ENCODE measurements at regions not wholly inside any gene's neighbourhood (a gene's known extent, or its start where the extent isn't known, plus 50 kb on each side); places are given as distances from the start of the nearest gene placed in this dataset.

DNA sequence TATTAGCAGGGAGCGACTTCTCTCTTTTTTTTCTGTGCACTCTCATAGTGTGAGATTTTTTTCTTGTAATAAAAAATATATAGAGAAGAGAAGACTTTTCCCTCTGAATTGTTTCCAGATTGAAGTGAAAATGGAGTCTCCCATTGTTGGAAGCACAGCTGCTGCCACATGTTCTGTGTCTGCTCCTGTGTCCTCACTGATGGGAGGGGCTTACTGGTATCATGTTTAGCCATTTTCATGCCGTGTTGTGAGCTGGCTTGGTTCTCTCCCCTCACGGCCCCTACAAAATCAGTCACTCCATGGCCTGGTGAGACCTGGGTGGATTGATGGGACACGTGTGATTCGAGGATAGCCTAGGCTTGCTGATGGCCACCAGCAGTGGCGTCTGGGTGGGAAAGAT is 379.7 kb upstream of the DDHD1 start:
- H3K4me2 ChIP-seq (replicated peaks; ENCODE audit: low read depth, low read length, poor library complexity, severe bottlenecking): no peak overlapping the region
- ATAC-seq (ENCODE audit: low read depth) (no peak), DNase-seq (no peak)
- ChIA-PET POLR2A (no interaction called here), CTCF (interaction anchor here (2.6 kb wide), 1 partner anchor 642 kb away, joined by 13 read pairs; no protein-coding TSS in a partner anchor)
- H3K4me3 ChIP-seq (ENCODE audit: control extremely low read depth in 1 of 5, extremely low read depth in 1 of 5, insufficient read depth in 1 of 5, low read depth in 2 of 5, low read length in 4 of 5): no peak overlapping the region
- no peaks in the 10 kb centered on the region for H3K9me3 ChIP-seq (ENCODE audit: control extremely low read depth in 1 of 3, control insufficient read depth in 2 of 3, insufficient read depth in 1 of 3, low read length in 2 of 3)
- H3K27ac ChIP-seq (ENCODE audit: low read length in 2 of 2): no peak overlapping the region
- H3K27ac Mint-ChIP-seq: no peak overlapping the region
- H2AFZ ChIP-seq (ENCODE audit: insufficient read depth, low read depth, low read length, poor library complexity, severe bottlenecking): no peak overlapping the region
- no peaks in the 10 kb centered on the region for H3K79me2 ChIP-seq (ENCODE audit: control insufficient read depth, insufficient read depth, low read length)
- TF ChIP-seq CTCF (IDR thresholded peaks at IDR 0.05): no peak
- TF ChIP-seq EZH2 (IDR thresholded peaks at IDR 0.05; ENCODE audit: borderline replicate concordance, insufficient read depth, low read depth, low read length, poor library complexity, severe bottlenecking): no peak
- H3K27me3 ChIP-seq (replicated peaks in 1 of 4; ENCODE audit: control extremely low read depth in 1 of 4, control insufficient read depth in 3 of 4, insufficient read depth in 4 of 4, low read length in 3 of 4): no peaks in the 10 kb centered on the region
- no peaks in the 10 kb centered on the region for H3K36me3 ChIP-seq (replicated peaks in 1 of 2; ENCODE audit: control extremely low read depth in 1 of 2, control insufficient read depth in 1 of 2, extremely low read depth in 1 of 2, insufficient read depth in 2 of 2, low read length in 1 of 2)
- no peak overlapping the region for H3K9ac ChIP-seq (ENCODE audit: low read length)
- no peak overlapping the region for H3K4me3 Mint-ChIP-seq
- H3K27me3 Mint-ChIP-seq: no peaks in the 10 kb centered on the region
- H3K4me1 ChIP-seq (ENCODE audit: control insufficient read depth in 2 of 2, insufficient read depth in 2 of 2, low read length in 2 of 2): no peaks in the 10 kb centered on the region
- no CpG with 5 or more reads among the region's 6 CpGs for WGBS (ENCODE audit: insufficient coverage)
- H3K9me3 Mint-ChIP-seq (ENCODE audit: insufficient read depth): no peaks in the 10 kb centered on the region
- H3K4me1 Mint-ChIP-seq: no peaks in the 10 kb centered on the region
- no peaks in the 10 kb centered on the region for H4K20me1 ChIP-seq (ENCODE audit: control insufficient read depth, insufficient read depth, low read length, poor library complexity, severe bottlenecking)
- intact Hi-C loops (cut with micrococcal nuclease): loop anchor here (10.0 kb wide), 1 partner anchor 402 kb away; no protein-coding TSS in a partner anchor

- H3K9ac ChIP-seq (ENCODE audit: low read length): no peak overlapping the region
- TF ChIP-seq CTCF (IDR thresholded peaks at IDR 0.05): no peak
- TF ChIP-seq EZH2 (IDR thresholded peaks at IDR 0.05; ENCODE audit: borderline replicate concordance, insufficient read depth, low read depth, low read length, poor library complexity, severe bottlenecking): no peak
- intact Hi-C loops (cut with micrococcal nuclease): loop anchor here (10.0 kb wide), 1 partner anchor 403 kb away; no protein-coding TSS in a partner anchor
- Mint-ChIP-seq H3K27me3 (no peaks in the 10 kb centered on the region), H3K4me3 (no peak overlapping the region), H3K9me3 (ENCODE audit: insufficient read depth) (no peaks in the 10 kb centered on the region), H3K27ac (no peak overlapping the region), H3K4me1 (no peaks in the 10 kb centered on the region)
- ChIA-PET POLR2A (no interaction called here), CTCF (interaction anchor here (2.6 kb wide), 1 partner anchor 643 kb away, joined by 13 read pairs; no protein-coding TSS in a partner anchor)
- H3K4me1 ChIP-seq (ENCODE audit: control insufficient read depth in 2 of 2, insufficient read depth in 2 of 2, low read length in 2 of 2): no peaks in the 10 kb centered on the region
- WGBS (ENCODE audit: insufficient coverage): no CpG with 5 or more reads among the region's 1 CpG
- no peak for ATAC-seq (ENCODE audit: low read depth)
- DNase-seq: no peak
- no peaks in the 10 kb centered on the region for H4K20me1 ChIP-seq (ENCODE audit: control insufficient read depth, insufficient read depth, low read length, poor library complexity, severe bottlenecking)
- no peaks in the 10 kb centered on the region for H3K79me2 ChIP-seq (ENCODE audit: control insufficient read depth, insufficient read depth, low read length)
- no peak overlapping the region for H3K27ac ChIP-seq (ENCODE audit: low read length in 2 of 2)
- H3K4me3 ChIP-seq (ENCODE audit: control extremely low read depth in 1 of 5, extremely low read depth in 1 of 5, insufficient read depth in 1 of 5, low read depth in 2 of 5, low read length in 4 of 5): no peak overlapping the region
- no peaks in the 10 kb centered on the region for H3K27me3 ChIP-seq (replicated peaks in 1 of 4; ENCODE audit: control extremely low read depth in 1 of 4, control insufficient read depth in 3 of 4, insufficient read depth in 4 of 4, low read length in 3 of 4)
- no peak overlapping the region for H2AFZ ChIP-seq (ENCODE audit: insufficient read depth, low read depth, low read length, poor library complexity, severe bottlenecking)
- H3K36me3 ChIP-seq (replicated peaks in 1 of 2; ENCODE audit: control extremely low read depth in 1 of 2, control insufficient read depth in 1 of 2, extremely low read depth in 1 of 2, insufficient read depth in 2 of 2, low read length in 1 of 2): no peaks in the 10 kb centered on the region
- H3K9me3 ChIP-seq (ENCODE audit: control extremely low read depth in 1 of 3, control insufficient read depth in 2 of 3, insufficient read depth in 1 of 3, low read length in 2 of 3): no peaks in the 10 kb centered on the region
- no peak overlapping the region for H3K4me2 ChIP-seq (replicated peaks; ENCODE audit: low read depth, low read length, poor library complexity, severe bottlenecking)
These were observed 378.6 kb upstream of the DDHD1 start for GRCh38 chr14:53531730-53532129.

All from B cell (primary cell).